Spinal cord (tissue), 9 donors: ENCODE measurements at regions not wholly inside any gene's neighbourhood (a gene's known extent, or its start where the extent isn't known, plus 50 kb on each side); places are given as distances from the start of the nearest gene placed in this dataset.
A peak's percentile ranks its signal among the peaks of the same experiment; 100 is the strongest.
"Not testable (repeated sequence)": the region's sequence is repeated elsewhere in the genome, so short reads cannot be mapped to it uniquely, and the experiment has no call there.

Experiments used
- DNase-seq, 6 donors: peaks; one replicate each; pipeline versions ENCODE4 v3.0.0 to v3.0.0-alpha.2; 2013 to 2015; ENCODE audit warnings: low spot score in 6 of 6, low read depth in 4 of 6
- H3K27ac ChIP-seq: one replicate; pipeline ENCODE4 v1.5.1; 2013; ENCODE audit warnings: low read depth, low read length, control low read depth
- H3K27me3 ChIP-seq: one replicate; pipeline ENCODE4 v1.6.1; 2013; ENCODE audit warnings: low read length; ENCODE audit not compliant: control insufficient read depth, insufficient read depth
- H3K36me3 ChIP-seq: one replicate; pipeline ENCODE4 v1.6.1; 2013; ENCODE audit warnings: low read length; ENCODE audit not compliant: control insufficient read depth, insufficient read depth
- H3K4me1 ChIP-seq: one replicate; pipeline ENCODE4 v1.6.1; 2013; ENCODE audit warnings: low read length; ENCODE audit not compliant: control insufficient read depth, insufficient read depth
- H3K4me3 ChIP-seq: one replicate; pipeline ENCODE4 v1.5.1; 2013; ENCODE audit warnings: low read depth, low read length, control low read depth
- H3K9me3 ChIP-seq: one replicate; pipeline ENCODE4 v1.6.1; 2013; ENCODE audit warnings: low read length; ENCODE audit not compliant: control insufficient read depth, insufficient read depth
- WGBS: methylation state at CpG from one replicate; pipeline ENCODE4 v1.1.5; 2013; ENCODE audit warnings: missing lambda C conversion rate; ENCODE audit not compliant: insufficient coverage; 5-methylcytosine and 5-hydroxymethylcytosine counted together
- donor health status: healthy.

DNA sequence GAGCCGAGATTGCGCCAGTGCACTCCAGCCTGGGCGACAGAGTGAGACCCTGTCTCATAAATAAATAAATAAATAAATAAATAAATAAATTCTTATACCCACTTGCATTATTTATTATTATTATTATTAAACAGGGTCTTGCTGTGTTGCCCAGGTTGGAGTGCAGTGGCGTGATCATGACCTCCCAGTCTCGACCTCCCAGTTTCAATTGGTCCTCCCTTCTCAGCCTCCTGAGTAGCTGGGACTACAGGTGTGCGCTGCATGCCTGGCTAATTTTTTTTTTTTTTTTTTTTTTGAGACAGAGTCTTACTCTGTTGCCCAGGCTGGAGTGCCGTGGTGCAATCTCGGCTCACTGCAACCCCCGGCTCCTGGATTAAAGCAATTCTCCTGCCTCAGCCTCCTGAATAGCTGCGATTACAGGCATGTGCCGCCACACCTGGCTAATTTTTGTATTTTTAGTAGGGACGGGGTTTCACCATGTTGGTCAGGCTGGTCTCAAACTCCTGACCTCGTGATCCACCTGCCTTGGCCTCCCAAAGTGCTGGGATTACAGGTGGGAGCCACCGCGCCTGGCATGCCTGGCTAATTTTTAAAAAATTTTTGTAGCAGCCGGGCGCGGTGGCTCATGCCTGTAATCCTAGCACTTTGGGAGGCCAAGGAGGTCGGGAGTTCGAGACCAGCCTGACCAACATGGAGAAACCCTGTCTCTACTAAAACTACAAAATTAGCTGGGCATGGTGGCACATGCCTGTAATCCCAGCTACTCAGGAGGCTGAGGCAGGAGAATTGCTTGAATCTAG, 150.2 kb downstream of the SEC14L1 start:
- WGBS = 97% methylated on average over 13 of the region's 20 CpGs
- not testable (repeated sequence) for H3K27me3 ChIP-seq

DNA sequence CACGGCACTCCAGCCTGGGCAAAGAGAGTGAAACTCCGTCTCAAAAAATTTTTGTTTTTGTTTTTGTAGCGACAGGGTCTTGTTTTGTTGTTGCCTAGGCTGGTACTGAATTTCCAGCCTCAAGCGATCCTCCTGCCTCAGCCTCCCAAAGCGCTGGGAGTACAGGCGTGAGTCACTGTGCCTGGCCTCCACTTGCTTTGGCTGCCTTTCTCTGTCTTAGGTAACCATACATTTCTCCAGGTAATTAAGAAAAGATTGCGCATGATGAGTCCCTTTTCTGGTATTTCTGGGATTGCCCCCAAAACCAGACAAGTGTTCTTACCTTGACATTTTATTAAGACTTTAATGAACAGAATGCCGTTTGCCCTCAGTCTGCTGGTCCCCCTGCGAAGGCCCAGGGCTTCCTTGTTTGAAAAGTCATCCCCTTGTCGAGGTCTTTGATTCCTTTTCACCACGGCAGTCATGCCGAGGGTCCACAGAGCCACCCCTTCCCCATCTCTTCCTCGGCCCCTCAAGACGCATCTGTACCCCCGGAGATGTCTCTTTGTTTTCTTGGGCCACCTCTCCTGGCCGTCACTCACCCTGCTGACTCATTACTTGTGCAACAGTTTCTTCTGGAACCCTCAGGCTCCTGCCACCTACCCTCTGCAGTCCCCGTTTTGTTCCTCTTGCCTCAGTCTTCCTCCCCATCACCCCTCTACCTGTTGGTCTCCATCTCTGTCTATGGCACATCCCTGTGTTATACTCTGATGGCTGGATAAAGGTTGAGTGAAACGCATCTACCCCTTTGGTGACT, 151.0 kb downstream of the SEC14L1 start:
- H3K4me3 ChIP-seq = no peak overlapping the region
- no peaks in the 10 kb centered on the region for H3K9me3 ChIP-seq
- no peaks in the 10 kb centered on the region for H3K36me3 ChIP-seq
- H3K27me3 ChIP-seq = no peaks in the 10 kb centered on the region
- H3K4me1 ChIP-seq = peaks cover 19% of the 10 kb centered on the region
- no peak overlapping the region for H3K27ac ChIP-seq
- WGBS = 98% methylated on average over 16 of the region's 18 CpGs
- no peak for DNase-seq

More for the DNA sequence above, 150.2 kb downstream of the SEC14L1 start:
- not testable (repeated sequence) for H3K36me3 ChIP-seq, H3K4me3 ChIP-seq, DNase-seq, H3K9me3 ChIP-seq, H3K27ac ChIP-seq
- peaks cover 26% of the 10 kb centered on the region for H3K4me1 ChIP-seq

DNA sequence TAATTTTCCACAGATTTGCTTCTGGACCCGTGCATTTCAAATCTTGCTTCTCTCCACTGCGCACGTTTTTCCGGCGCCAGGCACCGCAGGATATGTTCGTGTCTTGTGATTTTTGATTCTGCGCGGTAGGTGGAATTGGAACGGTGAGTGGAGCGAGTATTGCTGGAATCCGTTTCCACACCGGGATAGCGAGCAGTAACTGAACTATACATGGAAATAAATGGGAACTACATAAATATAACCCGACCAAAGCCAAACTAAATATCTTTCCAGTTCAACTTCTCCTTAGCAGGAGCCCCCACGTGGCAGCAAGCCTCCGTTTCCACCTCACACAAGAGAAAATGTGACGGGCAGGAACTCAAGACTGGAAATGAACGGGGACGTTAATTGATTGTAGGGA, 154.0 kb downstream of the SEC14L1 start:
- Histone ChIP-seq H3K36me3 (no peaks in the 10 kb centered on the region), H3K27ac (peak overlapping the region; percentile 2), H3K27me3 (no peaks in the 10 kb centered on the region), H3K9me3 (no peaks in the 10 kb centered on the region), H3K4me1 (no peaks in the 10 kb centered on the region), H3K4me3 (no peak overlapping the region)
- 75% methylated on average over 4 of the region's 20 CpGs for WGBS
- DNase-seq = peak in 1 of 6 donors; percentile 34

DNA sequence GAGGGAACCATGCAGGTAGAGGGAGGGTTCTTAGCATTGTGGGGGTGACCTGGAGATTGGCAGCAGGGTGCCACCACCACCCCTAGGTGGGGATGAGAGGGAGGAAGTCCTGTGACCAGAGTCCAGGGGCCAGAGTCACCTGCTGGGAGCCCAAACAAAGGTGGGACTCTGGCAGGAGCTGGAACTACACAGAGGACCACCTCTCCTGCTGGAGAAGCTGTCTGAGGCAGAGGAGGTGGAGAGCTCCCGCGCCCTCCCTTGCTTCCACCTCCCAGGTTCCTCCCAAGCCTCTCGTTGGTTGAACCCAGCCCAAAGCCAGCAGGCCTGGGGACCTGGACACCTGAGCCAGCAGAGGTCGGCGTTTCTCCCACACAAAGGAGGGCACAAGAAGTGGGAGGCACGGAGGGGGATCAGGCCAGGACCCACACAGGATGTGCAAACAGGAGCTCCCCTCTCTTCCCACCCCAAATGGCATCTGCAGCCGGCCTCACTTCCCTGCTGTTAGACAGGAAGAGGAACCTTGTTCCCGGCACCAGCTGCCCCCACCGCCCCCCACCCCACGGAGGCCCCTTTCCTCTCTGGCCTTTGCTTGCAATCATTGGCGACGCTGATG, 154.6 kb downstream of the SEC14L1 start:
- H3K36me3 ChIP-seq = no peaks in the 10 kb centered on the region
- DNase-seq = no peak
- no peak overlapping the region for H3K4me3 ChIP-seq
- H3K9me3 ChIP-seq = no peaks in the 10 kb centered on the region
- no peaks in the 10 kb centered on the region for H3K4me1 ChIP-seq
- H3K27ac ChIP-seq = peak overlapping the region; percentile 2
- no peaks in the 10 kb centered on the region for H3K27me3 ChIP-seq
- WGBS = 67% methylated on average over 6 of the region's 12 CpGs

DNA sequence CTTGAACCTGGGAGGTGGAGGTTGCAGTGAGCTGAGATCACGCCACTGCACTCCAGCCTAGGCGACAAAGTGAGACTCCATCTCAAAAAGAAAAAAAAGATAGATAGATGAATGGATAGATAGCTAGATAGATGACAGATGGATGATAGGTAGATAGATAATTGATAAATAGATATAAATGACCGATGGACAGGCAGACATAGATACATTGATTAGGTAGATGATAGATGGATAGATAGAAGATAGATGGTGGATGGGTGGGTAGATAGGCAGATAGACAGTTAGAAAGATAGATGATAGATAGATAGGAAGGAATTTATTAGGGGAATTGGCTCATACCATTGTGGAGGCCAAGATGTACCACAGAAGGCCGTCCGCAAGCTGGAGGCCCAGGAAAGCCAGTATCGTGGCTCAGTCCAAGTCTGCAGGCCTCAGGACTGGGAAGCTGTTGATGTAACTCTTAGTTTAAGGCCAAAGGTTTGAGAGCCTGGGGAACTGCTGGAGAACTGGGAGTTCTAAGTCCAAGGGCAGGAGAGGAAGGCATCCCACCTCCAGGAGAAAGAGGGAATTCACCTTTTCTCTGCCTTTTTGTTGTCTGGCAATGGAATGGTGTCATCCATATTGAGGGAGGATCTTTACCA, 156.1 kb downstream of the SEC14L1 start:
- Histone ChIP-seq H3K4me1 (no peaks in the 10 kb centered on the region), H3K4me3 (no peak overlapping the region), H3K27me3 (no peaks in the 10 kb centered on the region), H3K27ac (no peak overlapping the region), H3K36me3 (no peaks in the 10 kb centered on the region), H3K9me3 (no peaks in the 10 kb centered on the region)
- WGBS = over 99% methylated on average over 6 of the region's 6 CpGs
- no peak for DNase-seq

DNA sequence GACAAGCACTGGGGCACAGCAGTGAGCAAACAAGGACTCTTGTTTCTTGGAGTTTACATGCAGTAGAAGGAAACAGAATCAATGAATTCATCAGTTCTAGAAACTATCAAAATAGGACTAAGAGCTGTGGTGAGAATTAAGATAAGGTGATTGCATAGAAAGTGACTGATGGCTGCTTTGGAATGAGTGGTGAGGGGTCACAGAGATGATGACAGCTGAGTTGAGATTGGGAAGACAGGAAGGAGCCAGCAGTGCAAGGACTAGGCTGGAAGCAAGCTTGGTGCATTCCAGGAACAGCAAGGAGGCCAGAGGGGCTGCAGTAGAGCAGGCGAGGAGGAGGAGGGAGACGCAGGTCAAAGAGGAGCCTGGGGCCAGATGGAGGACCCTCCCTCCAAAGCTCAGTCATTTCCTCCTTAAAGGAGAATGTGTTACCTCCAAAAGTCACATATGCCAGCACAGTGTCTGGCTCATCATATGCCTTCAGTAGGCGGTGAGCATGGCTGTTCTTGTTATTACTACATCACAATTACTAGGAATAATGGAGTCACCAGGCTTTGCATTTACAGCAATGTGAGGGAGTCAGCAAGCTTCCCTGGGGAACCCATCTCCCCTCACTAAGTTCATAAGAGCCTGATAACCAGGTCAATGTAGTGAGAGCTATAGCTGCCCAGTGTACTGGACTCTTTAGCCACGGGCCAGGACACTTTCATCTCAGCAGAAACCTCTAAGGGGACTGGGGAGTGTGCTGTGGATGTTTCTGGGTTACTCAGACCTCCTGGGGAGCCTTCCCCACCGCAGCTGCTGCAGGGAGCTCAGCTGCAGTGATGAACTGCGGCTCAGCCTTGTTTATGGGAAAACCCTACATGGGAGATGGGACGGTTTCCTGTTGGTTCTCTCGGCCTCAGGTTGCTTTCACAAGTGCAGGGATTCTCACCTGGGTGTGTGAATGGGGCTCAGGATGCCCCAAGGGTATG, 157.2 kb downstream of the SEC14L1 start:
- no peak overlapping the region for H3K4me3 ChIP-seq
- H3K27me3 ChIP-seq = no peaks in the 10 kb centered on the region
- no peaks in the 10 kb centered on the region for H3K36me3 ChIP-seq
- H3K4me1 ChIP-seq = no peaks in the 10 kb centered on the region
- 88% methylated on average over 4 of the region's 8 CpGs for WGBS
- H3K27ac ChIP-seq = no peak overlapping the region
- H3K9me3 ChIP-seq = no peaks in the 10 kb centered on the region
- DNase-seq = no peak

DNA sequence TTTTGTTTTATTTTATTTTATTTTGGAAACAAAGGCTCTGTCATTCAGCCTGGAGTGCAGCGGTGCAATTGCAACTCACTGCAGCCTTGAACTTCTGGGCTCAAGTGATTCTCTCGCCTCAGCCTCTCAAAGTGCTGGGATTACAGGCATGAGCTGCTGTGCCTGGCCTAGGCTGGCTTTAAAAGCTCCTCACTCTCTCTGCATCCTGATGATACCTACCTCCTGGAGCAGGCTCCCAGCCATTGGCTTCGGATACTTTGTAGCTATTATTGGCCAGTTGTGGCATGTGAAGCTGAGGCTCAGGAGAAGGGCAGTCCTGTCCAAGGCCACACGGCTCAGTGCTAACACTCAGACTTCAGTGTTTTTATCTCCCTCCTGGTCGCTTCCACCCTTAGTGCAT, 158.0 kb downstream of the SEC14L1 start:
- H3K9me3 ChIP-seq = no peaks in the 10 kb centered on the region
- no peak for DNase-seq
- 100% methylated on average over 4 of the region's 5 CpGs for WGBS
- no peaks in the 10 kb centered on the region for H3K36me3 ChIP-seq
- no peaks in the 10 kb centered on the region for H3K4me1 ChIP-seq
- no peak overlapping the region for H3K27ac ChIP-seq
- no peak overlapping the region for H3K4me3 ChIP-seq
- no peaks in the 10 kb centered on the region for H3K27me3 ChIP-seq

DNA sequence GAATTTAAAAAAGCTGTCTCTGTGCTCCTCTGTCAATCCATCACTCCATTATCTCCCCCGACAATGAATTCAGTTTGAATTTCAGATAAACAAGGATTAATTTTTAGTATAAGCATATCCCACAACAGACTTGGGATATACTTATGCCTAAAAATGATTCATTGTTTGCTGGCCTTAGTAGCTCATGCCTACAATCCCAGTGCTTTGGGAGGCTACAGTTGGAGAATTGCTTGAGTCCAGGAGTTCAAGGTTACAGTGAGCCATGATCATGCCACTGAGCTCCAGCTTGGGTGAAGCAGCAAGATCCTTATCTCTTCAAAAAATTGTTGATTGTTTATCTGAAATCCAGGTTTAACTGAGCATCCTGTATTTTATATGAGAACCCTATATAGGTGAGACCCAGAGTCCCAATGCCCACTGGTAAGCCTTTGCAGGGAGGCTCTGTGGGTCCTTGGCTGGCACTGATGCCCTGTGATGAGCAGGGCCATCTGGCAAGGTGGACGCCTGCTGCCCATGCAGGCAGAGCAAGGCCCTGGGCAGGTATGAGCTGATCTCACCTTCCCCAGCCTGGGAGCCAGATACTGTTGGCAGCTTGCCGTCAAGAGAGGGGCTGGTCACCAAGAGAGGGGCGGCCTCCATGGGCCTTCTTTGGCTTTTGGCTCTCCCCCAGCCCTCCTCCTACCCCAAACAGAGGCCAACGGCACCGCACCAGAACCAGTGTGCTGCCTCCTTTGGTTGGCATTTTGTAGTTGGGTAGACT, 158.7 kb downstream of the SEC14L1 start:
- Histone ChIP-seq H3K36me3 (no peaks in the 10 kb centered on the region), H3K27me3 (no peaks in the 10 kb centered on the region), H3K9me3 (no peaks in the 10 kb centered on the region), H3K4me1 (peaks cover 6% of the 10 kb centered on the region), H3K4me3 (no peak overlapping the region), H3K27ac (no peak overlapping the region)
- 100% methylated on average over 2 of the region's 6 CpGs for WGBS
- no peak for DNase-seq
